IMR-90 (cell line): ENCODE measurements at regions not wholly inside any gene's neighbourhood (a gene's known extent, or its start where the extent isn't known, plus 50 kb on each side); places are given as distances from the start of the nearest gene placed in this dataset.

Source experiments
- ATAC-seq: fragments of 200-7000 bp; cut with Tn5 transposase; 2 replicates; pipeline ENCODE4 v1.9.1; 2020; ENCODE audit warnings: low read depth, mild to moderate bottlenecking, moderate library complexity
- BruUV-seq: library from RNA; stranded (reverse); fragments of 400-500 nt; replicated peaks from 2 replicates; lab custom pipeline; 2021; lab: Mats Ljungman, UMichigan
- CTCF ChIA-PET: fragments of 300-600 bp; formaldehyde crosslinking; extraction: SDS; loops from one replicate; lab custom pipeline; 2021; ENCODE audit warnings: antibody characterized with exemption; lab: Yijun Ruan, JAX
- POLR2A ChIA-PET: fragments of 300-600 bp; sonication (Branson Sonifier 250); formaldehyde crosslinking; loops from one replicate; lab custom pipeline; 2022; ENCODE audit warnings: antibody characterized with exemption; ENCODE audit not compliant: unreplicated experiment; lab: Charles Lee
- DNase-seq: peaks from one replicate; pipeline ENCODE4 v3.0.0; 2013
- H2AFZ ChIP-seq: replicated peaks from 2 replicates; pipeline ENCODE3; 2013; ENCODE audit warnings: low read length, mild to moderate bottlenecking; ENCODE audit not compliant: poor library complexity
- H2AK5ac ChIP-seq: 2 replicates; pipeline ENCODE4 v1.6.1; 2013; ENCODE audit warnings: low read depth, low read length, inconsistent platforms
- H2AK9ac ChIP-seq: replicated peaks from 2 replicates; pipeline ENCODE3; 2013; ENCODE audit warnings: mild to moderate bottlenecking, low read depth, low read length, moderate library complexity; ENCODE audit not compliant: poor library complexity
- H2BK120ac ChIP-seq: 2 replicates; pipeline ENCODE4 v1.6.1; 2013; ENCODE audit warnings: low read depth, low read length, inconsistent platforms
- H2BK15ac ChIP-seq: 3 replicates; pipeline ENCODE4 v1.6.1; 2013; ENCODE audit warnings: low read depth, low read length, inconsistent platforms
- H2BK20ac ChIP-seq: 2 replicates; pipeline ENCODE4 v1.6.1; 2013; ENCODE audit warnings: low read depth, mild to moderate bottlenecking, inconsistent platforms, low read length, moderate library complexity
- H2BK5ac ChIP-seq: 2 replicates; pipeline ENCODE4 v1.6.1; 2013; ENCODE audit warnings: mild to moderate bottlenecking, low read depth, low read length, inconsistent platforms; ENCODE audit not compliant: poor library complexity, severe bottlenecking
- H3K14ac ChIP-seq: replicated peaks from 2 replicates; pipeline ENCODE4 v1.6.1; 2013; ENCODE audit warnings: low read depth, low read length, inconsistent platforms
- H3K18ac ChIP-seq: 2 replicates; pipeline ENCODE4 v1.6.1; 2013; ENCODE audit warnings: low read depth, low read length, control low read depth
- H3K23ac ChIP-seq: 2 replicates; pipeline ENCODE4 v1.6.1; 2013; ENCODE audit warnings: low read depth, low read length, inconsistent platforms
- H3K27ac ChIP-seq: 2 replicates; pipeline ENCODE4 v1.5.1; 2013; ENCODE audit warnings: mild to moderate bottlenecking, control low read depth, low read length; ENCODE audit not compliant: insufficient read depth
- H3K27me3 ChIP-seq: 2 replicates; pipeline ENCODE4 v1.6.1; 2013; ENCODE audit warnings: low read length; ENCODE audit not compliant: control insufficient read depth, insufficient read depth
- H3K36me3 ChIP-seq: 2 replicates; pipeline ENCODE4 v1.6.1; 2013; ENCODE audit warnings: low read length, mixed read lengths; ENCODE audit not compliant: control insufficient read depth, insufficient read depth
- H3K4ac ChIP-seq: 2 replicates; pipeline ENCODE4 v1.6.1; 2013; ENCODE audit warnings: low read depth, low read length, inconsistent platforms
- H3K4me1 ChIP-seq: 2 replicates; pipeline ENCODE4 v1.6.1; 2013; ENCODE audit warnings: low read length, mixed read lengths; ENCODE audit not compliant: control insufficient read depth, insufficient read depth
- H3K4me2 ChIP-seq: 2 replicates; pipeline ENCODE4 v1.6.1; 2013; ENCODE audit warnings: low read depth, mild to moderate bottlenecking, control low read depth, low read length, moderate library complexity
- H3K4me3 ChIP-seq: 2 replicates; pipeline ENCODE4 v1.5.1; 2013; ENCODE audit warnings: low read depth, mild to moderate bottlenecking, control low read depth, low read length, moderate library complexity; ENCODE audit not compliant: insufficient read depth
- H3K56ac ChIP-seq: 2 replicates; pipeline ENCODE4 v1.6.1; 2013; ENCODE audit warnings: low read length, inconsistent platforms; ENCODE audit not compliant: insufficient read depth; ENCODE audit errors: extremely low read depth
- H3K79me1 ChIP-seq, 2 experiments: 2 replicates each; pipeline ENCODE4 v1.6.1; 2013; ENCODE audit warnings: low read length in 2 of 2, inconsistent platforms in 1 of 2, low read depth in 1 of 2
- H3K9ac ChIP-seq: 2 replicates; pipeline ENCODE4 v1.6.1; 2013; ENCODE audit warnings: low read depth, low read length, control low read depth
- H3K9me1 ChIP-seq: 2 replicates; pipeline ENCODE4 v1.6.1; 2013; ENCODE audit warnings: low read length, inconsistent platforms; ENCODE audit not compliant: insufficient read depth
- H3K9me3 ChIP-seq: 2 replicates; pipeline ENCODE4 v1.6.1; 2013; ENCODE audit warnings: low read length; ENCODE audit not compliant: control insufficient read depth, insufficient read depth
- H4K20me1 ChIP-seq: 2 replicates; pipeline ENCODE4 v1.6.1; 2013; ENCODE audit warnings: low read length, inconsistent platforms; ENCODE audit not compliant: insufficient read depth
- H4K5ac ChIP-seq: 2 replicates; pipeline ENCODE4 v1.6.1; 2013; ENCODE audit warnings: mild to moderate bottlenecking, low read depth, low read length, control low read depth
- H4K8ac ChIP-seq, 2 experiments: 2 replicates each; pipeline ENCODE4 v1.6.1; 2013; ENCODE audit warnings: low read depth in 2 of 2, low read length in 2 of 2, control low read depth in 1 of 2, inconsistent platforms in 1 of 2
- H4K91ac ChIP-seq: 2 replicates; pipeline ENCODE4 v1.6.1; 2013; ENCODE audit warnings: low read depth, low read length, inconsistent platforms; ENCODE audit not compliant: insufficient read depth
- BHLHE40 ChIP-seq: fragments of 150-350 bp; IDR thresholded peaks from 2 replicates; pipeline ENCODE4 v1.6.1; 2016; ENCODE audit warnings: mild to moderate bottlenecking, low read depth, low read length
- CEBPB ChIP-seq: IDR thresholded peaks from 2 replicates; pipeline ENCODE4 v1.6.1; 2012; ENCODE audit warnings: low read depth, low read length, improper control_type of control experiment
- CHD1 ChIP-seq: IDR thresholded peaks from 2 replicates; pipeline ENCODE4 v1.6.1; 2012; ENCODE audit warnings: low read depth, low read length, improper control_type of control experiment
- MXI1 ChIP-seq: IDR thresholded peaks from 2 replicates; pipeline ENCODE4 v1.6.1; 2012; ENCODE audit warnings: low read depth, mild to moderate bottlenecking, low read length, moderate library complexity, borderline replicate concordance
- NFE2L2 ChIP-seq: fragments of 150-350 bp; IDR thresholded peaks from 2 replicates; pipeline ENCODE4 v1.6.1; 2016; ENCODE audit warnings: low read depth, mild to moderate bottlenecking, low read length
- SMC3 ChIP-seq: fragments of 150-350 bp; IDR thresholded peaks from 2 replicates; pipeline ENCODE4 v1.6.1; 2016; ENCODE audit warnings: low read depth, mild to moderate bottlenecking, antibody characterized with exemption, low read length, moderate library complexity
- USF2 ChIP-seq: fragments of 150-350 bp; IDR thresholded peaks from 2 replicates; pipeline ENCODE4 v1.6.1; 2017; ENCODE audit warnings: mild to moderate bottlenecking, antibody characterized with exemption, low read length, low read depth
- dilution Hi-C: fragments of 300-500 bp; cut with HindIII; formaldehyde crosslinking; loops from one replicate; pipeline ENCODE4 v1.14.3; 2018; ENCODE audit warnings: low sequenced_read_pairs; ENCODE audit not compliant: unreplicated experiment
- in situ Hi-C: fragments of 300-500 bp; cut with MboI; formaldehyde crosslinking; loops from 3 replicates; pipeline ENCODE4 v1.14.3; 2019; ENCODE audit warnings: low sequenced_read_pairs, inconsistent platforms, mixed read lengths
- intact Hi-C: fragments of 100-400 bp; cut with micrococcal nuclease; formaldehyde crosslinking; loops from 2 replicates; pipeline ENCODE4 v1.10.0; 2022
- TF ChIP-seq, protein P1 (sequence below): conservative IDR thresholded peaks from 2 replicates; pipeline ENCODE4 v1.5.1; 2012; ENCODE audit warnings: mild to moderate bottlenecking, low read depth, low read length, improper control_type of control experiment

GRCh38 chr12:97951239-97951638, 488.6 kb downstream of the RMST start:
- Histone ChIP-seq H3K4me3 (no peak overlapping the region), H3K79me1 (no peaks in the 10 kb centered on the region), H2BK5ac (no peak overlapping the region), H3K9ac (no peak overlapping the region), H4K5ac (no peak overlapping the region), H2AK9ac (no peak overlapping the region), H3K36me3 (no peaks in the 10 kb centered on the region), H3K18ac (no peak overlapping the region), H4K20me1 (no peaks in the 10 kb centered on the region), H2BK20ac (no peak overlapping the region), H3K14ac (no peak overlapping the region), H3K4ac (no peak overlapping the region), H4K91ac (no peak overlapping the region), H3K4me2 (no peak overlapping the region), H3K27ac (no peak overlapping the region), H2AFZ (no peak overlapping the region), H2BK120ac (no peak overlapping the region), H3K4me1 (no peaks in the 10 kb centered on the region), H3K27me3 (no peaks in the 10 kb centered on the region), H4K8ac (no peak overlapping the region), H2BK15ac (no peak overlapping the region), H3K9me3 (peaks cover 20% of the 10 kb centered on the region), H3K9me1 (no peaks in the 10 kb centered on the region), H2AK5ac (no peak overlapping the region), H3K23ac (no peak overlapping the region), H3K56ac (no peak overlapping the region)
- ChIA-PET POLR2A (no interaction called here), CTCF (no interaction called here)
- in situ Hi-C loops: no loop called here
- TF ChIP-seq, protein P1, sequence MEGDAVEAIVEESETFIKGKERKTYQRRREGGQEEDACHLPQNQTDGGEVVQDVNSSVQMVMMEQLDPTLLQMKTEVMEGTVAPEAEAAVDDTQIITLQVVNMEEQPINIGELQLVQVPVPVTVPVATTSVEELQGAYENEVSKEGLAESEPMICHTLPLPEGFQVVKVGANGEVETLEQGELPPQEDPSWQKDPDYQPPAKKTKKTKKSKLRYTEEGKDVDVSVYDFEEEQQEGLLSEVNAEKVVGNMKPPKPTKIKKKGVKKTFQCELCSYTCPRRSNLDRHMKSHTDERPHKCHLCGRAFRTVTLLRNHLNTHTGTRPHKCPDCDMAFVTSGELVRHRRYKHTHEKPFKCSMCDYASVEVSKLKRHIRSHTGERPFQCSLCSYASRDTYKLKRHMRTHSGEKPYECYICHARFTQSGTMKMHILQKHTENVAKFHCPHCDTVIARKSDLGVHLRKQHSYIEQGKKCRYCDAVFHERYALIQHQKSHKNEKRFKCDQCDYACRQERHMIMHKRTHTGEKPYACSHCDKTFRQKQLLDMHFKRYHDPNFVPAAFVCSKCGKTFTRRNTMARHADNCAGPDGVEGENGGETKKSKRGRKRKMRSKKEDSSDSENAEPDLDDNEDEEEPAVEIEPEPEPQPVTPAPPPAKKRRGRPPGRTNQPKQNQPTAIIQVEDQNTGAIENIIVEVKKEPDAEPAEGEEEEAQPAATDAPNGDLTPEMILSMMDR: no peak
- no peak for TF ChIP-seq MXI1
- no peak for TF ChIP-seq SMC3
- no peak for TF ChIP-seq BHLHE40
- TF ChIP-seq CEBPB: no peak
- no peak for TF ChIP-seq USF2
- no peak for TF ChIP-seq NFE2L2
- TF ChIP-seq CHD1: no peak
- ATAC-seq (no peak), DNase-seq (no peak)
- dilution Hi-C loops: no loop called here
- no TSS peak for BruUV-seq
- intact Hi-C loops: no loop called here
